H1 (cell line): ENCODE measurements at regions not wholly inside any gene's neighbourhood (a gene's known extent, or its start where the extent isn't known, plus 50 kb on each side); places are given as distances from the start of the nearest gene placed in this dataset.

Experiments
- CTCF ChIA-PET: fragments of 300-600 bp; sonication (Branson Sonifier 250); formaldehyde crosslinking; loops from one replicate; lab custom pipeline; 2021; ENCODE audit not compliant: partially characterized antibody; lab: Charles Lee
- POLR2A ChIA-PET: fragments of 300-600 bp; sonication (Branson Sonifier 250); formaldehyde crosslinking; loops from one replicate; lab custom pipeline; 2021; ENCODE audit warnings: inconsistent platforms; ENCODE audit not compliant: partially characterized antibody; lab: Charles Lee
- DNase-seq, 2 experiments: peaks; one replicate each; pipeline versions ENCODE4 v3.0.0 to v3.0.0-alpha.2; 2010 to 2022; ENCODE audit warnings: low spot score in 2 of 2, low read depth in 1 of 2, mixed read lengths in 1 of 2
- FAIRE-seq: peaks from 2 replicates; lab custom pipeline; 2011; peaks lifted over from hg19 to GRCh38; lab: Jason Lieb, UNC
- H2AFZ ChIP-seq: 2 replicates; pipeline ENCODE4 v1.8.1; 2012; ENCODE audit warnings: low read length, inconsistent platforms
- H2AK5ac ChIP-seq: 2 replicates; pipeline ENCODE4 v1.6.1; 2013; ENCODE audit warnings: low read depth, low read length
- H2BK120ac ChIP-seq: replicated peaks from 2 replicates; pipeline ENCODE3; 2013; ENCODE audit warnings: low read depth, low read length, inconsistent platforms
- H2BK12ac ChIP-seq: 2 replicates; pipeline ENCODE4 v1.6.1; 2013; ENCODE audit warnings: low read depth, low read length
- H2BK15ac ChIP-seq: 2 replicates; pipeline ENCODE4 v1.6.1; 2013; ENCODE audit warnings: low read length
- H2BK20ac ChIP-seq: 2 replicates; pipeline ENCODE4 v1.6.1; 2013; ENCODE audit warnings: low read length
- H2BK5ac ChIP-seq: 2 replicates; pipeline ENCODE4 v1.6.1; 2013; ENCODE audit warnings: low read depth, low read length
- H3K14ac ChIP-seq: 2 replicates; pipeline ENCODE4 v1.6.1; 2013; ENCODE audit warnings: inconsistent platforms; ENCODE audit not compliant: insufficient read length
- H3K18ac ChIP-seq: 2 replicates; pipeline ENCODE4 v1.6.1; 2013; ENCODE audit warnings: low read length; ENCODE audit errors: extremely low read depth
- H3K23ac ChIP-seq: 2 replicates; pipeline ENCODE4 v1.6.1; 2013; ENCODE audit warnings: inconsistent platforms; ENCODE audit not compliant: insufficient read length
- H3K23me2 ChIP-seq: 2 replicates; pipeline ENCODE4 v1.6.1; 2013; ENCODE audit warnings: low read depth, low read length
- H3K27ac ChIP-seq: 2 replicates; pipeline ENCODE4 v1.6.1; 2011; ENCODE audit warnings: low read depth, low read length, inconsistent platforms
- H3K27me3 ChIP-seq, 4 experiments: replicated peaks in 1 of 4; 1 replicate in 1 of 4; 2 replicates in 3 of 4; pipeline versions ENCODE4 v1.6.1 to v1.8.1; 2011 to 2013; ENCODE audit warnings: low read length in 3 of 4, mild to moderate bottlenecking in 3 of 4, inconsistent platforms in 2 of 4, mixed read lengths in 2 of 4, moderate library complexity in 1 of 4; ENCODE audit not compliant: control insufficient read depth in 3 of 4, insufficient read depth in 3 of 4; ENCODE audit errors: extremely low read depth in 1 of 4
- H3K36me3 ChIP-seq, 4 experiments: 2 replicates each; pipeline versions ENCODE4 v1.6.1 to v1.8.1; 2011 to 2013; ENCODE audit warnings: mild to moderate bottlenecking in 4 of 4, low read length in 3 of 4, moderate library complexity in 2 of 4, control low read depth in 1 of 4, inconsistent platforms in 1 of 4; ENCODE audit not compliant: insufficient read depth in 4 of 4, control insufficient read depth in 2 of 4
- H3K4ac ChIP-seq: replicated peaks from 2 replicates; pipeline ENCODE3; 2013; ENCODE audit warnings: low read length, low read depth, mixed read lengths, inconsistent platforms; ENCODE audit not compliant: insufficient read length
- H3K4me1 ChIP-seq, 4 experiments: replicated peaks in 1 of 4; 1 replicate in 1 of 4; 2 replicates in 3 of 4; pipeline versions ENCODE4 v1.6.1 to v1.8.1; 2011 to 2013; ENCODE audit warnings: low read length in 3 of 4, inconsistent platforms in 2 of 4, mixed read lengths in 1 of 4; ENCODE audit not compliant: insufficient read depth in 4 of 4, control insufficient read depth in 3 of 4
- H3K4me2 ChIP-seq, 2 experiments: 2 replicates each; pipeline versions ENCODE4 v1.6.1 to v1.8.1; 2011 to 2013; ENCODE audit warnings: low read depth in 2 of 2, low read length in 2 of 2, control low read depth in 1 of 2, inconsistent platforms in 1 of 2, mild to moderate bottlenecking in 1 of 2; ENCODE audit not compliant: insufficient read depth in 1 of 2
- H3K4me3 ChIP-seq, 4 experiments: fragments of 200-600, 300-600 bp in 1 of 4; sonication (generic), shearing (Covaris generic), sonication (Bioruptor Twin) in 1 of 4; 2 replicates each; pipeline versions ENCODE4 v1.5.1 to v1.8.1; 2011 to 2016; ENCODE audit warnings: low read length in 4 of 4, low read depth in 3 of 4, control low read depth in 2 of 4, inconsistent platforms in 2 of 4, mild to moderate bottlenecking in 2 of 4, mixed read lengths in 1 of 4, moderate library complexity in 1 of 4; ENCODE audit not compliant: insufficient read depth in 2 of 4; ENCODE audit errors: extremely low read depth in 1 of 4
- H3K56ac ChIP-seq: replicated peaks from 2 replicates; pipeline ENCODE3; 2013; ENCODE audit warnings: low read depth, mild to moderate bottlenecking, mixed read lengths, low read length, inconsistent platforms; ENCODE audit not compliant: insufficient read length
- H3K79me1 ChIP-seq: 2 replicates; pipeline ENCODE4 v1.6.1; 2013; ENCODE audit warnings: low read depth, low read length, control low read depth
- H3K79me2 ChIP-seq, 2 experiments: 2 replicates each; pipeline versions ENCODE4 v1.6.1 to v1.8.1; 2012 to 2013; ENCODE audit warnings: low read length in 2 of 2, mild to moderate bottlenecking in 2 of 2, inconsistent platforms in 1 of 2; ENCODE audit not compliant: insufficient read depth in 2 of 2, control insufficient read depth in 1 of 2
- H3K9ac ChIP-seq, 4 experiments: replicated peaks in 1 of 4; 1 replicate in 1 of 4; 2 replicates in 3 of 4; pipeline versions ENCODE4 v1.6.1 to v1.8.1; 2011 to 2013; ENCODE audit warnings: low read depth in 3 of 4, low read length in 3 of 4, control low read depth in 2 of 4, mild to moderate bottlenecking in 2 of 4, moderate library complexity in 2 of 4, inconsistent platforms in 1 of 4; ENCODE audit errors: extremely low read depth in 1 of 4
- H3K9me3 ChIP-seq, 2 experiments: 2 replicates each; pipeline versions ENCODE4 v1.6.1 to v1.8.1; 2012 to 2013; ENCODE audit warnings: mild to moderate bottlenecking in 2 of 2, moderate library complexity in 2 of 2, control low read depth in 1 of 2, inconsistent platforms in 1 of 2, low read depth in 1 of 2, low read length in 1 of 2, mixed read lengths in 1 of 2; ENCODE audit not compliant: insufficient read depth in 2 of 2
- H4K20me1 ChIP-seq, 2 experiments: replicated peaks in 1 of 2; 2 replicates each; pipeline versions ENCODE3 to v1.8.1; 2011 to 2013; ENCODE audit warnings: inconsistent platforms in 2 of 2, low read length in 2 of 2, mild to moderate bottlenecking in 1 of 2; ENCODE audit not compliant: insufficient read depth in 2 of 2, control insufficient read depth in 1 of 2
- H4K5ac ChIP-seq: 2 replicates; pipeline ENCODE4 v1.6.1; 2013; ENCODE audit warnings: low read length, low read depth, mixed read lengths, inconsistent platforms; ENCODE audit not compliant: insufficient read length
- H4K8ac ChIP-seq: 2 replicates; pipeline ENCODE4 v1.8.0; 2013; ENCODE audit warnings: mild to moderate bottlenecking, moderate library complexity, low read length, inconsistent platforms; ENCODE audit not compliant: insufficient read depth; ENCODE audit errors: extremely low read depth
- H4K91ac ChIP-seq: replicated peaks from 2 replicates; pipeline ENCODE3; 2013; ENCODE audit warnings: low read length, mixed read lengths, inconsistent platforms; ENCODE audit not compliant: insufficient read length
- ASH2L ChIP-seq: fragments of 200-600, 300-600 bp; sonication (generic); IDR thresholded peaks from one replicate; pipeline ENCODE4 v1.7.1; 2017; ENCODE audit warnings: low read length
- CEBPB ChIP-seq: IDR thresholded peaks from 2 replicates; pipeline ENCODE4 v1.6.1; 2012; ENCODE audit warnings: low read depth, low read length
- SP1 ChIP-seq: IDR thresholded peaks from 2 replicates; pipeline ENCODE4 v1.6.1; 2011; ENCODE audit warnings: low read depth, low read length
- USF2 ChIP-seq: IDR thresholded peaks from 2 replicates; pipeline ENCODE4 v1.6.1; 2011; ENCODE audit warnings: low read length, improper control_type of control experiment
- ZNF274 ChIP-seq: IDR thresholded peaks from 2 replicates; pipeline ENCODE4 v1.7.0; 2012; ENCODE audit warnings: low read length, borderline replicate concordance; ENCODE audit errors: extremely low read depth
- WGBS, 2 experiments: shearing (Covaris generic) in 1 of 2; methylation state at CpG; one replicate each; pipeline versions ENCODE4 v1.1.6 to v1.1.7; 2013 to 2015; ENCODE audit warnings: low lambda C conversion rate in 2 of 2, mixed read lengths in 2 of 2, inconsistent platforms in 1 of 2, low coverage in 1 of 2, missing lambda C conversion rate in 1 of 2; ENCODE audit not compliant: insufficient replicate concordance in 2 of 2, insufficient coverage in 1 of 2, insufficient read length in 1 of 2; ENCODE audit errors: extremely low coverage in 1 of 2, missing lambda C conversion rate in 1 of 2; 5-methylcytosine and 5-hydroxymethylcytosine counted together

GRCh38 chr2:145609951-145610350, 1090.0 kb upstream of the ZEB2 start:
- CTCF ChIA-PET, result no interaction called here
- Histone ChIP-seq H2AFZ (no peak overlapping the region), H2BK120ac (no peak overlapping the region), H2BK20ac (no peak overlapping the region), H3K4me2 (no peak overlapping the region), H3K36me3 (no peaks in the 10 kb centered on the region), H3K79me1 (no peaks in the 10 kb centered on the region), H4K5ac (no peak overlapping the region), H3K4me1 (no peaks in the 10 kb centered on the region), H3K4ac (no peak overlapping the region), H4K91ac (no peak overlapping the region), H3K4me3 (no peak overlapping the region), H3K56ac (no peak overlapping the region), H3K79me2 (no peaks in the 10 kb centered on the region), H3K9me3 (no peaks in the 10 kb centered on the region), H2BK15ac (no peak overlapping the region), H4K20me1 (no peaks in the 10 kb centered on the region), H2AK5ac (no peak overlapping the region), H2BK5ac (no peak overlapping the region), H2BK12ac (no peak overlapping the region), H3K14ac (no peak overlapping the region), H3K27me3 (no peaks in the 10 kb centered on the region), H3K23me2 (no peaks in the 10 kb centered on the region), H3K9ac (no peak overlapping the region), H3K18ac (no peak overlapping the region), H3K23ac (no peak overlapping the region), H4K8ac (no peak overlapping the region), H3K27ac (no peak overlapping the region)
- DNase-seq, result no peak
- no peak for FAIRE-seq
- no peak for TF ChIP-seq USF2
- TF ChIP-seq SP1, result no peak
- no peak for TF ChIP-seq ASH2L
- no peak for TF ChIP-seq ZNF274
- TF ChIP-seq CEBPB, result no peak
- POLR2A ChIA-PET, result no interaction called here
- WGBS, 2 experiments, result 90% methylated on average over 3 of the region's 3 CpGs; no CpG with 5 or more reads in 1 of the 2 experiments
